Common myeloid progenitor, CD34-positive (primary cell): ENCODE measurements at regions not wholly inside any gene's neighbourhood (a gene's known extent, or its start where the extent isn't known, plus 50 kb on each side); places are given as distances from the start of the nearest gene placed in this dataset.
"Not testable (repeated sequence)": the region's sequence is repeated elsewhere in the genome, so short reads cannot be mapped to it uniquely, and the experiment has no call there.

ENCODE experiments used
- CTCF ChIA-PET: fragments of 350-600 bp; sonication (Branson Sonifier 250); formaldehyde crosslinking; loops from one replicate; lab custom pipeline; 2021; ENCODE audit warnings: antibody characterized with exemption; lab: Charles Lee
- POLR2A ChIA-PET: fragments of 350-600 bp; sonication (Branson Sonifier 250); formaldehyde crosslinking; loops from one replicate; lab custom pipeline; 2021; ENCODE audit warnings: antibody characterized with exemption; lab: Charles Lee
- DNase-seq, 3 donors: peaks; one replicate each; pipeline versions ENCODE4 v3.0.0 to v3.0.0-alpha.2; 2013
- H3K27ac ChIP-seq, 2 experiments: 1 replicate in 1 of 2; 2 replicates in 1 of 2; pipeline ENCODE4 v1.7.0; 2013; ENCODE audit warnings: inconsistent platforms in 2 of 2, low read length in 2 of 2, mild to moderate bottlenecking in 2 of 2, low read depth in 1 of 2, moderate library complexity in 1 of 2; ENCODE audit not compliant: severe bottlenecking in 2 of 2, insufficient read depth in 1 of 2, poor library complexity in 1 of 2
- H3K27me3 ChIP-seq, 5 experiments: replicated peaks in 2 of 5; 1 replicate in 3 of 5; 2 replicates in 2 of 5; pipeline versions ENCODE4 v1.6.1 to v1.7.0; 2013; ENCODE audit warnings: low read length in 4 of 5, mild to moderate bottlenecking in 2 of 5, moderate library complexity in 2 of 5, inconsistent platforms in 1 of 5; ENCODE audit not compliant: insufficient read depth in 5 of 5, control insufficient read depth in 4 of 5
- H3K36me3 ChIP-seq, 4 experiments: 1 replicate in 2 of 4; 2 replicates in 2 of 4; pipeline versions ENCODE4 v1.6.1 to v1.7.0; 2013; ENCODE audit warnings: low read length in 3 of 4, control low read depth in 1 of 4, mild to moderate bottlenecking in 1 of 4; ENCODE audit not compliant: control insufficient read depth in 4 of 4, insufficient read depth in 4 of 4
- H3K4me1 ChIP-seq, 4 experiments: 1 replicate in 3 of 4; 2 replicates in 1 of 4; pipeline versions ENCODE4 v1.6.1 to v1.7.1; 2013; ENCODE audit warnings: low read length in 3 of 4, mild to moderate bottlenecking in 3 of 4, control low read depth in 1 of 4, inconsistent platforms in 1 of 4, moderate library complexity in 1 of 4; ENCODE audit not compliant: control insufficient read depth in 4 of 4, insufficient read depth in 4 of 4; ENCODE audit errors: control extremely low read depth in 1 of 4
- H3K4me3 ChIP-seq, 7 experiments: 1 replicate in 4 of 7; 2 replicates in 3 of 7; pipeline versions ENCODE4 v1.5.1 to v1.7.0; 2013; ENCODE audit warnings: mild to moderate bottlenecking in 7 of 7, low read length in 6 of 7, moderate library complexity in 6 of 7, inconsistent platforms in 2 of 7, low read depth in 2 of 7, control low read depth in 1 of 7; ENCODE audit not compliant: insufficient read depth in 4 of 7, control insufficient read depth in 1 of 7; ENCODE audit errors: extremely low read depth in 1 of 7
- H3K9me3 ChIP-seq, 5 experiments: 1 replicate in 4 of 5; 2 replicates in 1 of 5; pipeline versions ENCODE4 v1.6.1 to v1.7.1; 2013; ENCODE audit warnings: low read length in 4 of 5, mild to moderate bottlenecking in 2 of 5, inconsistent platforms in 1 of 5, low read depth in 1 of 5, moderate library complexity in 1 of 5; ENCODE audit not compliant: control insufficient read depth in 4 of 5, insufficient read depth in 2 of 5; ENCODE audit errors: control extremely low read depth in 1 of 5
- WGBS: methylation state at CpG from one replicate; pipeline ENCODE4 v1.1.5; 2013; ENCODE audit not compliant: insufficient coverage; 5-methylcytosine and 5-hydroxymethylcytosine counted together

GRCh38 chr4:155042014-155042413 is 166.4 kb upstream of the NPY2R start:
- H3K9me3 ChIP-seq, result no peaks in the 10 kb centered on the region
- no peak overlapping the region for H3K4me3 ChIP-seq
- H3K27ac ChIP-seq, result no peak overlapping the region
- POLR2A ChIA-PET, result no interaction called here
- CTCF ChIA-PET, result no interaction called here
- peak in 1 of 3 donors; percentile 22 for DNase-seq
- H3K4me1 ChIP-seq, result no peaks in the 10 kb centered on the region
- peaks cover 0 to 3% (median 0%) of the 10 kb centered on the region in 5 experiments for H3K27me3 ChIP-seq
- WGBS, result 40% methylated on average over 1 of the region's 2 CpGs
- no peaks in the 10 kb centered on the region for H3K36me3 ChIP-seq

GRCh38 chr4:155044251-155044650 is 164.2 kb upstream of the NPY2R start:
- H3K36me3 ChIP-seq, H3K4me3 ChIP-seq, H3K9me3 ChIP-seq, DNase-seq, POLR2A ChIA-PET, CTCF ChIA-PET, H3K4me1 ChIP-seq, H3K27ac ChIP-seq, H3K27me3 ChIP-seq: not testable (repeated sequence)
- WGBS, result 97% methylated on average over 10 of the region's 22 CpGs

GRCh38 chr4:155047755-155048154 is 160.7 kb upstream of the NPY2R start:
- POLR2A ChIA-PET, result no interaction called here
- Histone ChIP-seq H3K9me3 (no peaks in the 10 kb centered on the region), H3K4me1 (no peaks in the 10 kb centered on the region), H3K27ac (no peak overlapping the region), H3K27me3 (no peaks in the 10 kb centered on the region), H3K36me3 (no peaks in the 10 kb centered on the region), H3K4me3 (no peak overlapping the region)
- CTCF ChIA-PET, result no interaction called here
- no peak for DNase-seq
- no CpG with 5 or more reads among the region's 2 CpGs for WGBS

GRCh38 chr4:155054042-155054441 is 154.4 kb upstream of the NPY2R start:
- DNase-seq, H3K9me3 ChIP-seq, H3K27me3 ChIP-seq, H3K4me3 ChIP-seq, POLR2A ChIA-PET, CTCF ChIA-PET, H3K36me3 ChIP-seq, H3K27ac ChIP-seq, H3K4me1 ChIP-seq: not testable (repeated sequence)
- no CpG with 5 or more reads among the region's 1 CpG for WGBS

GRCh38 chr4:155060419-155060818 is 148.0 kb upstream of the NPY2R start:
- no peak for DNase-seq
- Histone ChIP-seq H3K9me3 (no peaks in the 10 kb centered on the region), H3K27me3 (no peaks in the 10 kb centered on the region), H3K4me3 (no peak overlapping the region), H3K4me1 (no peaks in the 10 kb centered on the region), H3K27ac (no peak overlapping the region), H3K36me3 (no peaks in the 10 kb centered on the region)
- ChIA-PET CTCF (no interaction called here), POLR2A (no interaction called here)
- WGBS, result 100% methylated on average over 1 of the region's 2 CpGs

DNA sequence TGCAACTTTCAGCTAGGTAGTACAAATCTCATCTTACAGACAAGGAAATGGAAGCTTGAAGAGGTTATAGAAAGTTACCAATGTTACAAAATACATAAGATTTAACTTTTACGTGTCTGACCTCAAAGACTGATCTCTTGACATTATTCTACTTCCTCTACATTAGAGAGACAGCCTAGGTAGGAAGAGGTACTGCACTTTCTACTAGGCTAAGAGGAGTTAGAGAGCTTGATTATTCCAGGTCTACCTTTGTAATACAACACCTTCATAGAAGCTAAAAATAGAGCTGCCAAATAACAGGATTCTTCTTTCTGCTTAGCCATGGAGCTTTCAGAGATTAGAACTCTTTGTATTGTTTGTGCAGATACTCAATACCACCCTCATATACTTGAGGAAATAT is 147.6 kb upstream of the NPY2R start:
- H3K27me3 ChIP-seq, result no peaks in the 10 kb centered on the region
- H3K27ac ChIP-seq, result no peak overlapping the region
- H3K4me1 ChIP-seq, result no peaks in the 10 kb centered on the region
- no CpG with 5 or more reads among the region's 1 CpG for WGBS
- no peak for DNase-seq
- no peak overlapping the region for H3K4me3 ChIP-seq
- H3K9me3 ChIP-seq, result no peaks in the 10 kb centered on the region
- CTCF ChIA-PET, result no interaction called here
- POLR2A ChIA-PET, result no interaction called here
- no peaks in the 10 kb centered on the region for H3K36me3 ChIP-seq

DNA sequence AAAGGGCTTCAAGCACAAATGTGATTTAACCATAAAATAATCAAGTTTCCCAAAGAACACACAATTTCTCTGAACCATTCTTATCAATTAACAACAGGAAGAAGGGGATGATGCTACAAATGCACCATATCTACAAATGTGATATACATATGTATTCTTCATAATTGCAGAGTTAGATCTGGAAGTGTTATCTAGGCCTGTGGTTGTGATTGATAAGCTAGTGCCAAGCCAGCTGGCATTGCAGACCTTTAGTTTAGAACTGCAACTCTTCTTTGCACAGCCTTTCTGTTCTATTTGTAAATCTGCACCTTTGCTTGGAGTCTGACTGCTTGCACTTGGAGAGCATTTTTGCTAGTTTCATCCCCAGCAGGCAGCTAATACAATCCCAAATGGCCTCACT is 145.5 kb upstream of the NPY2R start:
- Histone ChIP-seq H3K4me3 (no peak overlapping the region), H3K36me3 (no peaks in the 10 kb centered on the region), H3K9me3 (no peaks in the 10 kb centered on the region), H3K27me3 (no peaks in the 10 kb centered on the region), H3K27ac (no peak overlapping the region), H3K4me1 (no peaks in the 10 kb centered on the region)
- DNase-seq, result peak in 2 of 3 donors; percentile 4 to 19
- POLR2A ChIA-PET, result no interaction called here
- CTCF ChIA-PET, result no interaction called here
